PC-3 (cell line): ENCODE measurements at regions not wholly inside any gene's neighbourhood (a gene's known extent, or its start where the extent isn't known, plus 50 kb on each side); places are given as distances from the start of the nearest gene placed in this dataset.

ENCODE experiments used
- CTCF ChIP-seq: fragments of 300-600 bp; sonication (generic); conservative IDR thresholded peaks from 2 replicates; pipeline ENCODE4 v1.5.1; 2017; ENCODE audit warnings: antibody characterized with exemption, low read depth, mild to moderate bottlenecking, low read length
- EZH2 ChIP-seq: fragments of 300-600 bp; sonication (generic); IDR thresholded peaks from one replicate; pipeline ENCODE4 v1.6.1; 2017; ENCODE audit warnings: antibody characterized with exemption, mild to moderate bottlenecking, low read length; ENCODE audit not compliant: unreplicated experiment

DNA sequence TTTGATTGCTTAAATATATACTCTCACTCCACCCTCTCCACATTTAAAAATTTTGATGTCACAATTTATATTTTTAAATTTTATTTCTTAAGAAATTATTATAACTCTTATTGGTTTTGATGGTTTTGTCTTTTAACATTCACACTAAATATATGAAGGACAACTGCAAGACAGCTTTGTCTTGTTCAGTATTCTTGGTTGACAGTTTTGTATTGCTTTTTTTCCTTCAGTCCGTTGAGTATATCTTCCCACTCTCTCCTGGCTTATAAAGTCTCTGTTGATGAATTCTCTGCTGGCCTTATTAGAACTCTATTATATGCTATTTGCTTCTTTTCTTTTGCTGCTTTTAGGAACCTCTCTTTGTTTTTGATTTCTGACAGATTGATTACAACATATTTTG lies 392.2 kb downstream of the C6orf118 start:
- no peak for TF ChIP-seq CTCF
- no peak for TF ChIP-seq EZH2
